ENCODE measurements at regions not wholly inside any gene's neighbourhood (a gene's known extent, or its start where the extent isn't known, plus 50 kb on each side); places are given as distances from the start of the nearest gene placed in this dataset.
"Not testable (repeated sequence)": the region's sequence is repeated elsewhere in the genome, so short reads cannot be mapped to it uniquely, and the experiment has no call there.

DNA sequence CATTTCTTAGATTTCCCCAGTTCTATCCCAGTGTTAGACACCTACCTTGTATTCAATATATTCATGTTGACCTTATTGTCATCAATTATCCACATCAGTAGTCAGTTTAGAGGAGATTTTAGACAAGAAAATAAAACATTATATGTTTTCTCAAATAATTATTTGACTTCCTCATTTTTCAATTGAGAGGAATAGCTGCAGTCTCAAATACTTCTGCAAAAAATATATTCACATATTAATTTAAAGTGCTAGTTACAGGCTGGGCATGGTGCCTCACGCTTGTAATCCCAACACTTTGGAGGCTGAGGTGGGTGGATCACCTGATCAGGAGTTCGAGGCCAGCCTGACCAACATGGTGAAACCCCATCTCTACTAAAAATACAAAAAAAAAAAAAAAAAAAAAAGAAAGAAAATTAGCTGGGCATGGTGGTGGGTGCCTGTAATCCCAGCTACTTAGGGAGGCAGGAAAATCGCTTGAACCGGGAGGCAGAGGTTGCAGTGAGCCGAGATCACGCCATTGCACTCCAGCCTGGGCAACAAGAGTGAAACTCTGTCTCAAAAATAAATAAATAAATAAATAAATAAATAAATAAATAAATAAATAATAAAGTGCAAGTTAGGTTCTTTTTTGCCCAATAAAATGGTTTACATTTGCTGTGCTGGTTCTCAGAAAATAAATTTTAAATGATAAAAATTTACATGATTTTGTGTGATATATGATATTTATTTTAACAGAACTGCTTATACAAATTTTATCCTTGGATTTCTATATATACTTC is 565.3 kb upstream of the GOLIM4 start:
- TF ChIP-seq, protein P1, sequence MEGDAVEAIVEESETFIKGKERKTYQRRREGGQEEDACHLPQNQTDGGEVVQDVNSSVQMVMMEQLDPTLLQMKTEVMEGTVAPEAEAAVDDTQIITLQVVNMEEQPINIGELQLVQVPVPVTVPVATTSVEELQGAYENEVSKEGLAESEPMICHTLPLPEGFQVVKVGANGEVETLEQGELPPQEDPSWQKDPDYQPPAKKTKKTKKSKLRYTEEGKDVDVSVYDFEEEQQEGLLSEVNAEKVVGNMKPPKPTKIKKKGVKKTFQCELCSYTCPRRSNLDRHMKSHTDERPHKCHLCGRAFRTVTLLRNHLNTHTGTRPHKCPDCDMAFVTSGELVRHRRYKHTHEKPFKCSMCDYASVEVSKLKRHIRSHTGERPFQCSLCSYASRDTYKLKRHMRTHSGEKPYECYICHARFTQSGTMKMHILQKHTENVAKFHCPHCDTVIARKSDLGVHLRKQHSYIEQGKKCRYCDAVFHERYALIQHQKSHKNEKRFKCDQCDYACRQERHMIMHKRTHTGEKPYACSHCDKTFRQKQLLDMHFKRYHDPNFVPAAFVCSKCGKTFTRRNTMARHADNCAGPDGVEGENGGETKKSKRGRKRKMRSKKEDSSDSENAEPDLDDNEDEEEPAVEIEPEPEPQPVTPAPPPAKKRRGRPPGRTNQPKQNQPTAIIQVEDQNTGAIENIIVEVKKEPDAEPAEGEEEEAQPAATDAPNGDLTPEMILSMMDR (IDR thresholded peaks at IDR 0.05; ENCODE audit: insufficient read depth, low read depth, low read length), result not testable (repeated sequence)
- TF ChIP-seq EZH2 (IDR thresholded peaks at IDR 0.05; ENCODE audit: insufficient read depth, low read length), result not testable (repeated sequence)
